Left lung (tissue), 4 donors: ENCODE measurements at regions not wholly inside any gene's neighbourhood (a gene's known extent, or its start where the extent isn't known, plus 50 kb on each side); places are given as distances from the start of the nearest gene placed in this dataset.

Experiments used
- ATAC-seq: fragments of 200-7000 bp; cut with Tn5 transposase; one replicate; pipeline ENCODE4 v1.9.1; 2020; ENCODE audit warnings: moderate library complexity
- DNase-seq, 4 donors: peaks; one replicate each; pipeline ENCODE4 v3.0.0-alpha.2; 2013 to 2020
- H3K27ac ChIP-seq, 2 donors: fragments of 200-600 bp; sonication (generic) in 1 of 2; one replicate each; pipeline versions ENCODE4 v1.5.0 to v1.8.0; 2020 to 2021
- H3K27me3 ChIP-seq, 2 donors: fragments of 200-600 bp; sonication (generic) in 1 of 2; one replicate each; pipeline versions ENCODE4 v1.5.0 to v1.8.0; 2020 to 2021
- H3K36me3 ChIP-seq, 2 donors: fragments of 200-600 bp; sonication (generic) in 1 of 2; one replicate each; pipeline versions ENCODE4 v1.5.0 to v1.8.0; 2020 to 2021
- H3K4me1 ChIP-seq, 2 donors: fragments of 200-600 bp; one replicate each; pipeline ENCODE4 v1.8.0; 2021
- H3K4me3 ChIP-seq, 2 donors: fragments of 200-600 bp; sonication (generic) in 1 of 2; one replicate each; pipeline versions ENCODE4 v1.5.0 to v1.8.0; 2020 to 2021; ENCODE audit warnings: mild to moderate bottlenecking in 1 of 2
- H3K9me3 ChIP-seq, 2 donors: fragments of 200-600 bp; sonication (generic) in 1 of 2; one replicate each; pipeline versions ENCODE4 v1.5.0 to v1.8.0; 2020 to 2021
- CTCF ChIP-seq, 2 donors: fragments of 200-600 bp; sonication (generic) in 1 of 2; IDR thresholded peaks; one replicate each; pipeline versions ENCODE4 v1.5.0 to v1.8.0; 2021; ENCODE audit warnings: antibody characterized with exemption in 2 of 2
- intact Hi-C, 2 donors: fragments of 100-400 bp; cut with DNase I; formaldehyde crosslinking; loops; one replicate each; pipeline versions ENCODE4 v1.11.2 to v1.14.2; 2022
- donor health status: DM: no; HTN: yes; CAD: no.
- donor health status: DM: no; HTN: no; CAD: no.

- H3K4me1 ChIP-seq = no peaks in the 10 kb centered on the region
- no peak overlapping the region for H3K27ac ChIP-seq
- TF ChIP-seq CTCF (IDR thresholded peaks at IDR 0.05) = no peak
- ATAC-seq = no peak
- H3K27me3 ChIP-seq = peaks cover 0 to 4% of the 10 kb centered on the region in 2 donors
- H3K4me3 ChIP-seq = no peak overlapping the region
- intact Hi-C loops = no loop called here
- no peaks in the 10 kb centered on the region for H3K9me3 ChIP-seq
- DNase-seq = no peak
- no peaks in the 10 kb centered on the region for H3K36me3 ChIP-seq
These were observed 375.3 kb downstream of the HRH4 start for GRCh38 chr18:24835751-24836150.

GRCh38 chr18:24837066-24837465, 376.6 kb downstream of the HRH4 start:
- Histone ChIP-seq H3K9me3 (no peaks in the 10 kb centered on the region), H3K27ac (no peak overlapping the region), H3K36me3 (no peaks in the 10 kb centered on the region), H3K4me3 (no peak overlapping the region), H3K27me3 (peaks cover 0 to 4% of the 10 kb centered on the region in 2 donors), H3K4me1 (no peaks in the 10 kb centered on the region)
- DNase-seq (peak in 2 of 4 donors; percentile 27 to 39), ATAC-seq (peak; percentile 39)
- intact Hi-C loops = no loop called here
- no peak for TF ChIP-seq CTCF (IDR thresholded peaks at IDR 0.05)

GRCh38 chr18:24840051-24840450, 379.6 kb downstream of the HRH4 start:
- no peak for DNase-seq
- H3K27me3 ChIP-seq = no peaks in the 10 kb centered on the region
- no peak for TF ChIP-seq CTCF (IDR thresholded peaks at IDR 0.05)
- H3K4me1 ChIP-seq = no peaks in the 10 kb centered on the region
- ATAC-seq = no peak
- H3K27ac ChIP-seq = no peak overlapping the region
- H3K36me3 ChIP-seq = no peaks in the 10 kb centered on the region
- intact Hi-C loops = no loop called here
- H3K4me3 ChIP-seq = no peak overlapping the region
- no peaks in the 10 kb centered on the region for H3K9me3 ChIP-seq

- no peaks in the 10 kb centered on the region for H3K27me3 ChIP-seq
- no peak overlapping the region for H3K27ac ChIP-seq
- H3K4me1 ChIP-seq = no peaks in the 10 kb centered on the region
- DNase-seq (no peak), ATAC-seq (no peak)
- H3K36me3 ChIP-seq = no peaks in the 10 kb centered on the region
- no peaks in the 10 kb centered on the region for H3K9me3 ChIP-seq
- H3K4me3 ChIP-seq = no peak overlapping the region
- no peak for TF ChIP-seq CTCF (IDR thresholded peaks at IDR 0.05)
- intact Hi-C loops = no loop called here
These were observed 380.2 kb downstream of the HRH4 start for GRCh38 chr18:24840640-24841039.

GRCh38 chr18:24841536-24841935, 381.1 kb downstream of the HRH4 start:
- TF ChIP-seq CTCF (IDR thresholded peaks at IDR 0.05) = no peak
- H3K4me3 ChIP-seq = no peak overlapping the region
- intact Hi-C loops = no loop called here

More at GRCh38 chr18:24841536-24841935, 381.1 kb downstream of the HRH4 start:
- no peaks in the 10 kb centered on the region for H3K36me3 ChIP-seq
- ATAC-seq (no peak), DNase-seq (no peak)
- no peaks in the 10 kb centered on the region for H3K27me3 ChIP-seq
- H3K4me1 ChIP-seq = no peaks in the 10 kb centered on the region
- H3K27ac ChIP-seq = no peak overlapping the region
- H3K9me3 ChIP-seq = no peaks in the 10 kb centered on the region
